ENCODE measurements at regions not wholly inside any gene's neighbourhood (a gene's known extent, or its start where the extent isn't known, plus 50 kb on each side); places are given as distances from the start of the nearest gene placed in this dataset.

DNA sequence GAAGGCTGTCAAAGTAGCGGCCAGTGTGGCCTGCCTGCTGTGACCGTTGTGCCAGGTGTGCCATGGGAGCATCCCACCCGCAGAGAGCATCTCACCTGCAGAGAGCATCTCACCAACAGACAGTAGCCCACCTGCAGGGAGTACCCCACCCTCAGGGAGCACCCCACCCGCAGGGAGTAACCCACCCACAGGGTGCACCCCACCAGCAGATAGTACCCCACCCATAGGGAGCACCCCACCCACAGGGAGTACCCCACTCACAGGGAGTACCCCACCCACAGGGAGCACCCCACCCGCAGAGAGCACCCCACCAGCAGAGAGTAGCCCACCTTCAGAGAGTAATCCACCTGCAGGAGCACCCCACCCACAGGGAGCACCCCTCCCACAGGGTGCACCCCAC, 476.5 kb downstream of the TCERG1L start:
- no peak overlapping the region for H2BK5ac ChIP-seq (ENCODE audit: low read depth, low read length, poor library complexity, severe bottlenecking)
- 73% methylated on average over 3 of the region's 5 CpGs for WGBS
- no peak overlapping the region for H3K4me3 ChIP-seq (ENCODE audit: insufficient read depth in 1 of 2, low read depth in 1 of 2, low read length in 2 of 2)
- H2BK12ac ChIP-seq (ENCODE audit: low read length in 2 of 2) = no peak overlapping the region
- H3K14ac ChIP-seq (ENCODE audit: low read length in 2 of 2) = no peak overlapping the region
- no peak overlapping the region for H4K91ac ChIP-seq (ENCODE audit: low read length)
- no peak overlapping the region for H3K23ac ChIP-seq (ENCODE audit: low read length in 2 of 2)
- H2BK120ac ChIP-seq (ENCODE audit: low read depth, low read length) = no peak overlapping the region
- no peak overlapping the region for H3K4ac ChIP-seq (ENCODE audit: low read depth in 1 of 2, low read length in 2 of 2)
- no peak overlapping the region for H2AFZ ChIP-seq (ENCODE audit: low read depth, low read length)
- H4K8ac ChIP-seq (ENCODE audit: low read length) = no peak overlapping the region
- no peaks in the 10 kb centered on the region for H3K36me3 ChIP-seq (ENCODE audit: control insufficient read depth in 1 of 2, insufficient read depth in 2 of 2, low read depth in 1 of 2, low read length in 2 of 2)
- no peak overlapping the region for H2BK15ac ChIP-seq (ENCODE audit: low read depth, poor library complexity, severe bottlenecking)
- H2AK5ac ChIP-seq (ENCODE audit: low read length, severe bottlenecking) = no peak overlapping the region
- no peak overlapping the region for H3K27ac ChIP-seq (ENCODE audit: low read length, poor library complexity, severe bottlenecking)
- no peak overlapping the region for H3K9ac ChIP-seq (ENCODE audit: low read length)
- H3K4me1 ChIP-seq (ENCODE audit: control insufficient read depth, insufficient read depth, low read depth, low read length) = no peaks in the 10 kb centered on the region
- no peak overlapping the region for H3K4me2 ChIP-seq (ENCODE audit: low read length, poor library complexity, severe bottlenecking)
- no peak overlapping the region for H3K18ac ChIP-seq (ENCODE audit: low read depth in 1 of 2, low read length in 2 of 2)
- peaks cover 10% of the 10 kb centered on the region for H3K9me3 ChIP-seq (ENCODE audit: control insufficient read depth, low read length)
- DNase-seq = no peak
- H3K79me1 ChIP-seq (replicated peaks; ENCODE audit: low read length, poor library complexity, severe bottlenecking) = no peaks in the 10 kb centered on the region
- no peaks in the 10 kb centered on the region for H3K27me3 ChIP-seq (ENCODE audit: control insufficient read depth in 1 of 2, insufficient read depth in 1 of 2, low read length in 2 of 2)

- H2AK5ac ChIP-seq (ENCODE audit: low read length, severe bottlenecking) = no peak overlapping the region
- H4K8ac ChIP-seq (ENCODE audit: low read length) = no peak overlapping the region
- no peak overlapping the region for H2AFZ ChIP-seq (ENCODE audit: low read depth, low read length)
- H3K14ac ChIP-seq (ENCODE audit: low read length in 2 of 2) = no peak overlapping the region
- no peak overlapping the region for H4K91ac ChIP-seq (ENCODE audit: low read length)
- H3K4ac ChIP-seq (ENCODE audit: low read depth in 1 of 2, low read length in 2 of 2) = no peak overlapping the region
- H3K23ac ChIP-seq (ENCODE audit: low read length in 2 of 2) = no peak overlapping the region
- H2BK120ac ChIP-seq (ENCODE audit: low read depth, low read length) = no peak overlapping the region
- no peak overlapping the region for H2BK15ac ChIP-seq (ENCODE audit: low read depth, poor library complexity, severe bottlenecking)
- WGBS = 72% methylated on average over 7 of the region's 7 CpGs
- H3K9ac ChIP-seq (ENCODE audit: low read length) = no peak overlapping the region
- H3K18ac ChIP-seq (ENCODE audit: low read depth in 1 of 2, low read length in 2 of 2) = no peak overlapping the region
- DNase-seq = no peak
- no peaks in the 10 kb centered on the region for H3K27me3 ChIP-seq (ENCODE audit: control insufficient read depth in 1 of 2, insufficient read depth in 1 of 2, low read length in 2 of 2)
- H2BK5ac ChIP-seq (ENCODE audit: low read depth, low read length, poor library complexity, severe bottlenecking) = no peak overlapping the region
- H3K27ac ChIP-seq (ENCODE audit: low read length, poor library complexity, severe bottlenecking) = no peak overlapping the region
- H3K4me3 ChIP-seq (ENCODE audit: insufficient read depth in 1 of 2, low read depth in 1 of 2, low read length in 2 of 2) = no peak overlapping the region
- no peaks in the 10 kb centered on the region for H3K9me3 ChIP-seq (ENCODE audit: control insufficient read depth, low read length)
- H3K79me1 ChIP-seq (replicated peaks; ENCODE audit: low read length, poor library complexity, severe bottlenecking) = no peaks in the 10 kb centered on the region
- no peak overlapping the region for H3K4me2 ChIP-seq (ENCODE audit: low read length, poor library complexity, severe bottlenecking)
- H3K4me1 ChIP-seq (ENCODE audit: control insufficient read depth, insufficient read depth, low read depth, low read length) = no peaks in the 10 kb centered on the region
- no peak overlapping the region for H2BK12ac ChIP-seq (ENCODE audit: low read length in 2 of 2)
- H3K36me3 ChIP-seq (ENCODE audit: control insufficient read depth in 1 of 2, insufficient read depth in 2 of 2, low read depth in 1 of 2, low read length in 2 of 2) = no peaks in the 10 kb centered on the region
Measured at GRCh38 chr10:130836344-130836743, 475.2 kb downstream of the TCERG1L start.

GRCh38 chr10:130843051-130843653, 468.4 kb downstream of the TCERG1L start:
- no peak for DNase-seq
- Histone ChIP-seq H3K4ac (ENCODE audit: low read depth in 1 of 2, low read length in 2 of 2) (no peak overlapping the region), H3K9me3 (ENCODE audit: control insufficient read depth, low read length) (no peaks in the 10 kb centered on the region), H2BK5ac (ENCODE audit: low read depth, low read length, poor library complexity, severe bottlenecking) (no peak overlapping the region), H3K18ac (ENCODE audit: low read depth in 1 of 2, low read length in 2 of 2) (no peak overlapping the region), H3K36me3 (ENCODE audit: control insufficient read depth in 1 of 2, insufficient read depth in 2 of 2, low read depth in 1 of 2, low read length in 2 of 2) (no peaks in the 10 kb centered on the region), H2BK120ac (ENCODE audit: low read depth, low read length) (no peak overlapping the region), H3K79me1 (replicated peaks; ENCODE audit: low read length, poor library complexity, severe bottlenecking) (no peaks in the 10 kb centered on the region), H3K27ac (ENCODE audit: low read length, poor library complexity, severe bottlenecking) (no peak overlapping the region), H3K27me3 (ENCODE audit: control insufficient read depth in 1 of 2, insufficient read depth in 1 of 2, low read length in 2 of 2) (no peaks in the 10 kb centered on the region), H3K9ac (ENCODE audit: low read length) (no peak overlapping the region), H4K8ac (ENCODE audit: low read length) (no peak overlapping the region), H3K4me3 (ENCODE audit: insufficient read depth in 1 of 2, low read depth in 1 of 2, low read length in 2 of 2) (no peak overlapping the region), H3K4me1 (ENCODE audit: control insufficient read depth, insufficient read depth, low read depth, low read length) (no peaks in the 10 kb centered on the region), H2AK5ac (ENCODE audit: low read length, severe bottlenecking) (no peak overlapping the region), H3K23ac (ENCODE audit: low read length in 2 of 2) (no peak overlapping the region), H3K4me2 (ENCODE audit: low read length, poor library complexity, severe bottlenecking) (no peak overlapping the region), H2BK15ac (ENCODE audit: low read depth, poor library complexity, severe bottlenecking) (no peak overlapping the region), H2AFZ (ENCODE audit: low read depth, low read length) (no peak overlapping the region), H3K14ac (ENCODE audit: low read length in 2 of 2) (no peak overlapping the region), H2BK12ac (ENCODE audit: low read length in 2 of 2) (no peak overlapping the region), H4K91ac (ENCODE audit: low read length) (no peak overlapping the region)
- 73% methylated on average over 12 of the region's 12 CpGs for WGBS

DNA sequence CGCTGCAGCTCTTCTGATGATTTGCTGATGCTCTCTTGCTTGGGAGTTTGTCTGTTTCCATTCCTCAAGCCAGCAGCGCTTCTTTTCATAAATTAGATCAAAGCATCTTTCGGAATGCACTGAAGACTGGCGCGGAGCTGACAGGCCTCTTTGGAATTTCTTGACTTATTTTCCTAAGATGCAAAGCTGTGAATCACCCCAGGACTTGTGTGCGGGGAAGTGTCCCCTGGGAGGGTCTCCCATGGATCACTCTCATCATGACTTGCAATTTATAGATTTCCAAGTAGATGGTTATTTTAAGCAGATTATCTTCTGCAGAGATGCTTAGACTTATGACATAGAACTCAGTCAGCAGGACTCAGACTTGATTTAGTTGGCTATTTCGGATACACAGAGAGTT, 467.2 kb downstream of the TCERG1L start:
- peaks cover 1% of the 10 kb centered on the region for H3K9me3 ChIP-seq (ENCODE audit: control insufficient read depth, low read length)
- no peak overlapping the region for H2BK5ac ChIP-seq (ENCODE audit: low read depth, low read length, poor library complexity, severe bottlenecking)
- H3K4me2 ChIP-seq (ENCODE audit: low read length, poor library complexity, severe bottlenecking) = no peak overlapping the region
- H2BK15ac ChIP-seq (ENCODE audit: low read depth, poor library complexity, severe bottlenecking) = no peak overlapping the region
- no peak overlapping the region for H2BK120ac ChIP-seq (ENCODE audit: low read depth, low read length)
- no peak overlapping the region for H3K23ac ChIP-seq (ENCODE audit: low read length in 2 of 2)
- H3K9ac ChIP-seq (ENCODE audit: low read length) = no peak overlapping the region
- 71% methylated on average over 6 of the region's 7 CpGs for WGBS
- H3K27me3 ChIP-seq (ENCODE audit: control insufficient read depth in 1 of 2, insufficient read depth in 1 of 2, low read length in 2 of 2) = no peaks in the 10 kb centered on the region
- H3K27ac ChIP-seq (ENCODE audit: low read length, poor library complexity, severe bottlenecking) = no peak overlapping the region
- no peak overlapping the region for H4K8ac ChIP-seq (ENCODE audit: low read length)
- H2AK5ac ChIP-seq (ENCODE audit: low read length, severe bottlenecking) = no peak overlapping the region
- no peak overlapping the region for H3K4me3 ChIP-seq (ENCODE audit: insufficient read depth in 1 of 2, low read depth in 1 of 2, low read length in 2 of 2)
- no peak for DNase-seq
- H2AFZ ChIP-seq (ENCODE audit: low read depth, low read length) = no peak overlapping the region
- H3K14ac ChIP-seq (ENCODE audit: low read length in 2 of 2) = no peak overlapping the region
- H3K18ac ChIP-seq (ENCODE audit: low read depth in 1 of 2, low read length in 2 of 2) = no peak overlapping the region
- H4K91ac ChIP-seq (ENCODE audit: low read length) = no peak overlapping the region
- no peak overlapping the region for H2BK12ac ChIP-seq (ENCODE audit: low read length in 2 of 2)
- H3K79me1 ChIP-seq (replicated peaks; ENCODE audit: low read length, poor library complexity, severe bottlenecking) = no peaks in the 10 kb centered on the region
- no peak overlapping the region for H3K4ac ChIP-seq (ENCODE audit: low read depth in 1 of 2, low read length in 2 of 2)
- H3K4me1 ChIP-seq (ENCODE audit: control insufficient read depth, insufficient read depth, low read depth, low read length) = no peaks in the 10 kb centered on the region
- H3K36me3 ChIP-seq (ENCODE audit: control insufficient read depth in 1 of 2, insufficient read depth in 2 of 2, low read depth in 1 of 2, low read length in 2 of 2) = no peaks in the 10 kb centered on the region
